Body of pancreas (tissue), 4 donors: ENCODE measurements at regions not wholly inside any gene's neighbourhood (a gene's known extent, or its start where the extent isn't known, plus 50 kb on each side); places are given as distances from the start of the nearest gene placed in this dataset.

Source experiments
- CTCF ChIP-seq, 7 experiments: fragments of 450-650 bp in 4 of 7; fragments of 200-600 bp in 3 of 7; sonication (generic) in 3 of 7; IDR thresholded peaks; one replicate each; pipeline ENCODE4 v1.5.1; 2016 to 2019; ENCODE audit warnings: antibody characterized with exemption in 7 of 7
- POLR2A ChIP-seq, 3 donors: fragments of 450-650 bp; IDR thresholded peaks; one replicate each; pipeline ENCODE4 v1.6.1; 2016; ENCODE audit warnings: antibody characterized with exemption in 3 of 3, mild to moderate bottlenecking in 2 of 3

- no peak for TF ChIP-seq CTCF (IDR thresholded peaks at IDR 0.05)
- no peak for TF ChIP-seq POLR2A (IDR thresholded peaks at IDR 0.05)
Observed at GRCh38 chr12:30414507-30414906, 281.2 kb downstream of the IPO8 start.
